Mammary epithelial cell (primary cell): ENCODE measurements at regions not wholly inside any gene's neighbourhood (a gene's known extent, or its start where the extent isn't known, plus 50 kb on each side); places are given as distances from the start of the nearest gene placed in this dataset.

Experiments used
- CTCF ChIP-seq, 2 donors: IDR thresholded peaks in 1 of 2; conservative IDR thresholded peaks in 1 of 2; 2 replicates each; pipeline ENCODE4 v1.5.1; 2011 to 2012; ENCODE audit warnings: inconsistent platforms in 2 of 2, low read length in 2 of 2, mild to moderate bottlenecking in 2 of 2, control low read depth in 1 of 2, low read depth in 1 of 2; ENCODE audit not compliant: insufficient read depth in 1 of 2; ENCODE audit errors: extremely low read depth in 1 of 2
- EZH2 ChIP-seq: IDR thresholded peaks from 2 replicates; pipeline ENCODE4 v1.6.1; 2012; ENCODE audit warnings: low read length, inconsistent platforms, borderline replicate concordance

DNA sequence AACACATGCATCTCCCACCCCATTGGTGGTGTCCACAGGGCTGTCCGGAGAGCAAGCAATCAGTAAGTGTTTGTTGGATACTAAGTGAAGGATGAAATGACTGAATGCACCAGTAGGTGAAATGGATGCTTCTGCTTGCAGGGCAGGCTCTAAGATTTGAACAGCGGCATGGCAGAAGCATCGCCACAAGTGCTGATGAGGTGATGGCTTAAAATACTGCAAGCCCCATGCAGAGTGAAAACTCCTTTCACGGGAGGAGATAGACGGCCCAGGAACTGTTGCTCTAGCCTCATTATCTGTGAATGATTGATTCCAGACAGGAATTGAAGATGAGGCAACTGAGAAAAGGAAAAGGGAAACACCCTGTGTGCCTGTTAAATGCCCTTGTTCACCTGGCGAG is 158.9 kb downstream of the LY86 start:
- TF ChIP-seq CTCF (conservative IDR thresholded peaks at IDR 0.05 in 1 of 2, IDR thresholded peaks at IDR 0.05 in 1 of 2; ENCODE audit: extremely low read depth in 1 of 2, insufficient read depth in 1 of 2, low read depth in 1 of 2, low read length in 2 of 2) (no peak), EZH2 (no peak)
